DMS79 treated with DMSO at 0.1 percent for 48 hours (cell line): ENCODE measurements at regions not wholly inside any gene's neighbourhood (a gene's known extent, or its start where the extent isn't known, plus 50 kb on each side); places are given as distances from the start of the nearest gene placed in this dataset.
A peak's percentile ranks its signal among the peaks of the same experiment; 100 is the strongest.
"Not testable (repeated sequence)": the region's sequence is repeated elsewhere in the genome, so short reads cannot be mapped to it uniquely, and the experiment has no call there.

Experiments
- DNase-seq: peaks from one replicate; lab custom pipeline; 2025; lab: John Stamatoyannopoulos, UW

DNA sequence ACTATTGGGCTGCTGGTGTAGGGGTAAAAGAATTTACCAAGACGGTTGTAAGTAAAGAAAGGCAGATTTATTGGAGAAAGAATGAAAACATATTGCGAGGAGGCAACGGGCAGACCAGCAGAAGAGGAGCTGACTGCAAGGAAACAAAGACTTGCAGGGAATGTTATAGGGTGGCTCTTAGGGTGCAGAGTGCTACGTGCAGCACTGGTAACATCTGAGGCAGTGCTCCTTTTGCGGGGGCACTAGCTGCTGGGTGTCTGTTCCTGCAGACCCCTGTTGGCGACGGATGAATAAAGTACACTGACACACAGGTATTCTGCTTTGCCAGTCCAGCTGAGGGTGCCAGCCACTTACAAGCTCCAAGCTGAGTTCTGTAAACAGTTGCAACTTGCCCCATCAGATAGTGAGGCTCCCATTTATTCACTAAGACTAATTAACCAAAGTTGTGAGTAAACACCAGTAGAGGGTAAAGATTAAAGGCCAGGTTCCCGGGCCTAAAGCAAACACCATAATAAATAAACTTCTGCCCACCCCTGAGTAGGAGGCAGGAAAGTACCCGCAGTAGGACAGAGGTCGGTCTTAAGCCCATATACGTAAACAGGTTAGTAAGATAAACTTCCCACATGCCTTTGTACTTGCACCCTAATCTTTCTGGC, 140.2 kb upstream of the KCNK1 start:
- DNase-seq: no peak

DNA sequence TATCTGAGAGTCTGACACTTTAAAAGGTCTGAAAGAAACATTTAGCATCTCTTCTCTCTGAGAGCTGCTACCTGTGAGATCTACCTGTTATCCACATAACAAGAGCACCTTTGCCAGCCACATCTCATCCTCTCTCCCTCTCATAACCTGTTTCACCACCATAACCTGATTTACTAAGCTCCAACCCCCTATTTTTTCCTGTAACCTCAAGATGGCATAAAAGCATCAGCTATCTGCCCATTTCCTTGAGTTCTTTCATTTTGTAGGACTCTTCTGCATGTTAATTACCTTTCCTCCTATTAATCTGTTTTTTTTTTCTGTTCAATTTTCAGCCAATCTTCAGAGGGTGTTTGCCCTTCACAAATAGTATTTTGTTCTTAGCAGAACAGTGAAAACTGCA, 136.5 kb upstream of the KCNK1 start:
- DNase-seq: no peak

DNA sequence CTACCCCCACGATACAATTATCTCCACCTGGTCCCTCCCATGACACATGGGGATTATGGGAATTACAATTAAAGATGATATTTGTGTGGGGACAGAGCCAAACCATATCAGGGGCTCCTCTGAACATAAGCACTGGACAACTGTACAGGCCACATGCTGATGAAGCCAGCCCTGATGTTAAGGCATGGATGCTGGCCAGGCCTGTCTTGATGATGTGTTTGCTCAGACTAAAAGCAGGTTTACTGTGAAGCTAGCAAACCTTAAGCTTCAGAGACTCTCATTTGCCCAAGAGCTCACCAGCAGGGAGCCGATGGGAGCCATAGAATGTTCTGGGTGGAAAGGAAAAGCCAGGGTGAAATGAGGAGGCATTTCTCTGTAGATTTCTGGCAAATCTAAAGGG, 135.3 kb upstream of the KCNK1 start:
- no peak for DNase-seq

DNA sequence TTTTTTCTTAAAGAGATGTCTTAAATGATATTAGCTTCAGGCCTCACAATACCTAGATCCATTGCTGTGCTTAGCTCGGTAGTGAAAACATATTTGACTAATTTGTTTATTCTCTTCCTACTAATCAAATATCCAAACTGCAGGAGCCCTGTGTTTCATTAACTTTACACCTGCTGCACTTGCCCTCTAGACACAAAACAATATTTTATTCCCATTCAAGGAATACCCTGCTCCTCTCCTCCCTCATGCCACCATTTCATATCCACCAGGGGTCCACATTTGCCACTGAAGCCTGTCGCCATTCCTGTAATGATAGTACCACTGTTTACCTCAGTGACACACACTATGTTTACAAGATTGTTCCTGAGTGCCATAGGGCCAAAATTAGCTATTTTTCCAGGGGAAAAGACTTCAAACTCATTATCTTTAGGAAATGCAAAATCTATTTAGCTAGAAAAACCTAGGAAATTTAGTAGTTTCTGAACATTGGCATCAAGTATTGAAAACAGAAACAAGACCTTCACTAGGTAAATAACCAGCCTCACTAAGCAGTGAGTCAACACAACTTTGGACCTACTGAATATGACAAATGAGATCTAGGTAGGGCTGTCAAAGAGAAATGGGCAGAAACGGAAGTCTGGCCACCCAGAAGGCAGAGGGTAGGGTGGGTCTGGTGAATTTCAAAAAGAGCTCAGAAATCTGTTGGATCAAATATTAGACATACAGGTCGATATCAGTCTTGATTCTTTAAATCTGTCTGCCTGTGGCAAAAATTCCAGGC, 134.6 kb upstream of the KCNK1 start:
- no peak for DNase-seq

DNA sequence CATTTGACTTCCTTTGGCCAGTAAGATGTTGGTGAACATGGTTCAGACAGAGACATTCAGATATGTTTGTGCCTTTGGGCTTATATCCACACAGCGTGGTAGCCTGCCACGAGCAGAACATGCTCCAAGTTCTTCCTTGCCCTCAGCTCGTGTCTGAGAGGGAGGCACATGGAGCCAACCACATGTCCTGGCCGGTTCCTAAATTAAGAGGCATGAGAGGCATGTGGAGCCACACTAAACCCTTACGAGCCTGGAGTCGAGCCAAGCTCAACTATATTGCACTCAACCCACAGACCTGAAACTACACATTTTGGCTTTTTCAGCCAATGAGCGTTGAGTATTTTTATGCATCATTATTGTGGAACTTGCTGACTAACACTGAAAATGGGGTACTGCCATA, 133.7 kb upstream of the KCNK1 start:
- DNase-seq: no peak

DNA sequence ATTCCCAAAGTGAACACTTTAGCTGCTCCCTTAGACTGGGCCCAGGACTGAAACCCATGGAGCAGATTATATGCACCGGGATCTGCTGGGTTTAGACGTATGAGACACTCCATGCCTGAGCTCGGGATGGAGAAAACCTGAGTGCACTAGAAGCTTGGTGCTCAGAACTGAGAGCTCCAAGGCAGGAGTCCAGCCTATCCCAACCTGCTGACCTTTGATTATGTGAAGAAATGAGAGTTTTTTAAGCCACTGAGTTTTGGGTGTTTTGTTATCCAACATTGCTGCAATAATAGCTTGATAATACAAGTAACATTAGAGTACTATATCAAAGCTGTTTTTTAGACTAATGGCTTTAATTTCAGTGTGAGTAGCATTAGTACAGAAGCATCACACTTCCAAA, 131.5 kb upstream of the KCNK1 start:
- DNase-seq: no peak

DNA sequence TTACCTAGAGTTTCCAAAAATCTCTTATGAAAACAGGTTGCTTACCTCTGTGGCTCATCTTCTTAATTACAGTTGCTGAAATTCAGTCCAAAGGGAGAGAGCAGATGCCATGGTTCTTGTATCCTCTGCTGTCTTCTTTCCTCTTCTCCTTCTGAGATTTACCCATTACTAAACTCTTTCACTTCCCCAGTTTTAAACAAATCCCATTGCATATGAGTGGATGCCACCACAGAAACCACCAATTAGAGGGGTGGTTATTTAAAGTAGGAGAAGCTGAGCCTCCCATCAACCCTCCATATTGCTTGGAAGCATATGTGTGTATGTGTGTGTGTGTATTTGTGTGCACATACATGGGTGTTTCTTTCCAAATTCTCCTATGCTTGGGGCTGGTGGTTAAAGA, 128.5 kb upstream of the KCNK1 start:
- no peak for DNase-seq

DNA sequence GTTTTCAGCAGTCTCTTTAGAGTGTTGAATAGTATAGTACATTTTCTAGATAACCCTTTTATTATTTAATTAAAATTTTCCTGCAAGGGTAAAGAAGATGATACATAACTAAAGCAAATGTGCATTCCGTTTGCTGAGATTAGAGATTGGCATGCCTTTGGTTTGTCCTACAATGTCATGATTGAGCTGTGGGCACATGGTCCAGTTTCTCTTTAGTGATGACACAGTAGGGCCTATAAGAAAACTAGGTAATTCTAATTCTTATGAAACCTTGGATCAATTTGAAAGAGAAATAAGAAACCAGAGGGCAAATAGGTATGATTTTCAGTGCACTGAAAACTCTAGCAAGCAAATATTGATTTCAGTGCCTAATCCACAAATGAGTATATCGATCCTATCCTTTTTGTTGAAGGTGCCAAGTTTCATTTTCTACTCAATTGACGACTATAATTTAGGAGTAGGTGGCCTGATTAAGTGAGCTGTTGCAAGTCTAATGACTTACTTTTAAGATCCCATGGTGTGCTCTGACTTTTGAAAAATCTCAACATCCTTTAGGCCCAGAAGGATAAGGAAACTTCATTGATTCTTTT, 128.0 kb upstream of the KCNK1 start:
- no peak for DNase-seq

DNA sequence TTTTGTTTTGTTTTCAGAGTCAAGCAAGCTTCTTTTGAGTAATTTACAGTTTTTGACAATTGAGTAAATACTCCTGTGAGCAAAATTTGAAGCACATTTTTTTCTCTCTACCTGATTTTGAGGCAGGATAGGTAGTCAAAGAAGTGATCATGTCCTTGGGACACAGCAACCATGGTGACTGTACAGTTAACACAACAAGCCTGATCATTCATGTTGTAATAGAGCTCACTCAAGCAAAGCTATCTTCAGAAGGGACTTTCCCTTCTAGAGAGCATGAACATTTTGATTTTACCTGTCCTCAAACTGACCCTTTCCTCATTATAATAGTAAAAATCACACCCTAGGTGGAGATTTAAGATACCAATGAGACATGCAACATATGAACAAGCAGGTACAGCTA, 126.5 kb upstream of the KCNK1 start:
- no peak for DNase-seq

DNA sequence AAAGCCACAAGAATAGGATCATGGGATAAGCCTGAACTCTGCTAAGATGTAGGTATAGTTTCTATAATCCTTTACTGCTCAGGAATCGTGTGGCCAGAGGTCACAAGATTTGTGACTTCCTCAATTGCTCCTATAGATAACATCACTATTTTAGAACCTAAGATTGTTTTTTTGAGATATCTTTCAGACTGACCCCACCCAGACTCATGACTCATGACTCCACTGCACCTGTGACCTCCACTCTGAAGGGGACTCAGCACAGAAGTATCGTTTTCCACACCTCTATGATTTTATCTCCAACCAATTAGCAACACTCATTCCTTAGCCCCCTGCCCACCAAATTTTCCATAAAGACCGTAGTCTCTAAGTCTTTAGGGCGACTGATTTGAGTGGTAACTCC, 124.5 kb upstream of the KCNK1 start:
- DNase-seq: no peak

DNA sequence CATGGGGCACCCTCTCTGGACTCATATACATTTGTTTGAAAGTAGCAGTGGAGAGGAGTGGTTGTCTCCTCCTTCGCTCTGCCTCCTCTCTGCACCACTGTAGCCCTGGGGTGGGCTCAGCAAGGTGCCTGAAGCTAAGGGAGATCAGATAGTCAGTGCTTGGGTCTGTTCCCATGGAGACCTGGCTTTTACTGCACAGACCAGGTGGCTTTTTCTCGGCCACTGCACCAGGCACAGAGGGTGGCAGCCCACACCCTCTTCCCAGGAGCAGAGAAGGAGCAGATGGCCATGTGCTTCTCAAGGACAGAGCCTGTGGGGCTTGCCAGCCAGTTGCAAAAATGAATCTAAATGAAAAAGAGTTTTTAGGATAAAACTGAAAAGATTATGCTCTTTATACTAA, 123.4 kb upstream of the KCNK1 start:
- peak; percentile 3 for DNase-seq

DNA sequence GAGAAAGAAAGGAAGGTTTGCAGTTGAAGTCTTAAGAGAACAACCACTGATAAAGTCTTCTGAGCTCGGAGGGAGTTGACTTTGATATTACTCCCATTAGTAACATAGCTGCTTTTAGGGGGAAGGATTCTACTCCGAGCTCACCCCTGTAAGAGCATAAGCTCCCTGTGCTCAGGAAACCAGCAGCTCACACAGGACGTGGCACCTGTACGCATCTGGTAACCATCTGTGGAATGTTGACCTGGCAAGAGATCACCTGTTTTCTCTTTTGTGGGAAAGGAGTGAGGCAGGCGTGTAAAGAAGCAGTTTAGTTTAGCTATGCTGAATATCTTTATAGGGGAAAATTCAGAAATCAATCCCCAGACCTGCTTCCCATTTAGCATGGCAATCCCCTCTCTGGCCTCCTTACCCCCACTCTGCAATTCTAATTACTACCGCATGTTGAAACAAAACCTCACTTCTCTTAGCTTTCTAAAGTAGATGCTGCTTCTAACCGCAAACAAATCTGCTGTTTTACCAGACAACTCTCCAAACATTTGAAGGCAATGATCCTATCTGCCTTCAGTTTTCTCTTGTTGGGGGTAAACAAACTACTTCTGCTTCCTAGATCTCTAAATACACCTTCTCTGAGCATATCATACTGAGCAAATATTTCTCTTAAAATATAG, 121.8 kb upstream of the KCNK1 start:
- no peak for DNase-seq

DNA sequence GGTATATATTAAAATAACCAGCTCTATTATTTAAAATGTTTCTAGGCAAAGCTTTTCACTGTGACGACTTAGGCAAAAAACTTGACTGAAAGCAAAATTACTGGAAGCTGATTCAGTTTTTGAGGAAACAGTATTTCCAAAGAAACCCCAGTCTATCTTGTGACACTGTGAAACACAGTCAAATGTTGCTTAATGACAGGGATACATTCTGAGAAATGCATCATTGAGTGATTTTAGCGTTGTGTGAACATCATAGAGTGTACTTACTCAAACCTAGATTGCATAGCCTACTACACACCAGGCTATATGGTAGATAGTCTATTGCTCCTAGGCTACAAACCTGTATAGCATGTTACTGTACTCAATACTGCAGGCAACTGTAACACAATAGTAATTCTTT, 116.9 kb upstream of the KCNK1 start:
- no peak for DNase-seq

DNA sequence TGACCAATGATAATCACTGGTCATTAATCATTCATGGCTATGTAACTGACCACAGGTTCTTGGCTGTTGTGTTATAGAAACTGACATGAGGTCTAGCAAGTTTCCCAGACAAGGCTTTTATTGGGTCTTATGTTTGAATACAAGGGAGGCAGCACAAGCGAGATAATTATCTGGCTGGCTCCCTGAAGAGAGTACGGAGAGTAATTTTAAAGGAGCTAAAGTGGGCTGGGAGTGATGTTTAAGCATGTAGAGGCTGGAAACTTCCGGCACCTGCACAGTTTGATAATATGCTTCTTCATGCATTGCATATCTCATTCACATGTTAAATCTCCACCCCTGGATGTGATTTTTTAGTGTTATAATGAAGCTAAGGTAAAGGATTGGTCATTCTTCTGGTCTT, 116.2 kb upstream of the KCNK1 start:
- DNase-seq: peak; percentile 3

DNA sequence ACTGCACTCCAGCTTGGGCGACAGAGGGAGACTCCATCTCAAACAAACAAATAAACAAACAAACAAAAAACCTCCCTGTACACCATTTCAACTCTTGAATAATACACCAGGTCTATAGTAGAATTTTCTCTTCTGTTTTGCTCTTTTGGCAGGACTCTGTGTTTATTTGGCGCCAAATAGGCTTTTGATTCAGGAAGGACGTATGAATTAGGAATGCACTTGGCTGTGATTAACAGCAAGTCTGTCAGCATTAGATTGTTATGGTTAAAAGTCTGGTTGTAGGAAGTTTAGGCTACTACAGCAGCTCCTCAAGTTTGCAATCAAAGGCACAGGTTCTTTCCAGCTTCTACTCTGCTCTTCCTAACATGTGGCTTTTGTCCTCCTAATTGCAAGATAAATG, 113.8 kb upstream of the KCNK1 start:
- no peak for DNase-seq

DNA sequence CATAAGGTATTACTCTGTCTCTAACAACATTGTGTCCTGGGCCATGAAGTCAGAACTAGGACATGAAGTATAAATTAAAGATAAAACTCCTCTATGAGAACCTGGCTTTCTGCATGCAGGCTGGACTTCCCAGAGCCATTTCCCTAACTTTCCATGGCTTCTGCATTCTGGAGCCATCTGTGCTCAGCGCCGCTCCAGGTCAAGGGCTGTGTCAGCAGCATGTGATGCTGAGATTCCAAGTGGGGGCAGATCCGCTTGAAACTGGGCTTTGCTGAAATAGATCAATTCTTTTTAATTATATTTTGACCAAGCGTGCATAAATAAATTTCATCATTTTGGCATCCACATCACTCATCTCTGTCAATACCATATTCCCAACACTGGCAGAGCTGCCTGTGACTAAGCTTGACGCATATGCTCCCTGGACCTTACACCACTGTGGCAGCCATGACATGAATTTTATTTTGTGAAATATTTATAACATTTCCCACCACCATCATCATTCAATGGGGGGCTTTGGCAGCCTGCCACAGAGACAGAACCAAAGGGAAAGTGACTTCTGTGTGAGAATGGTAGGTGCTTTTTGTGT, 110.4 kb upstream of the KCNK1 start:
- DNase-seq: no peak

DNA sequence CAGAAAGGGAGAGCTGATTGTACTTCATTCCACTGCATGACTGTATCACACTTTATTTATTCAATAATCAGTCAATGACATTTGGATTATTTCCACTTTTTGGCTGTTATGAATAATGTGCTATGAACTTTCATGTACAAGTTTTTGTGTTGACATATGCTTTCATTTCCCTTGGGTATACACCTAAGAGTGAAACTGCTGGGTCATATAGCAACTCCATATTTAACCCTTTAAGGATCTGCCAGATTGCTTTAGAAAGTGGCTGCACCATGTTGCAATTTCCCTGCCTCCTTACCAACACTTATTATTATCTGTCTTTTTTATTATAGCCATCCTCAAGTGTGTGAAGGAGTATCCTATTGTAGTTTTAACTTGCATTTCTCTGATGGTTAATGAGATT, 108.8 kb upstream of the KCNK1 start:
- DNase-seq: no peak

DNA sequence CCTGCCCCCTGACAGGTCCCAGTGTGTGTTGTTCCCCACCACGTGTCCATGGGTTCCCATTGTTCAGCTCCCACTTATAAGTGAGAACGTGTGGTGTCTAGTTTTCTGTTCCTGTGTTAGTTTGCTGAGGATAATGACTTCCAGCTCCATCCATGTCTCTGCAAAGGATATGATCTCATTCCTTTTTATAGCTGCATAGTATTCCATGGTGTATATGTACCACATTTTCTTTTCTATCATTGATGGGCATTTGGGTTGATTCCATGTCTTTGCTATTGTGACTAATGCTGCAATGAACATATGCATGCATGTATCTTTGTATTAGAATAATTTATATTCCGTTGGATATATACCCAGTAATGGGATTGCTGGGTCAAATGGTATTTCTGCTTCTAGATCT, 108.0 kb upstream of the KCNK1 start:
- not testable (repeated sequence) for DNase-seq

DNA sequence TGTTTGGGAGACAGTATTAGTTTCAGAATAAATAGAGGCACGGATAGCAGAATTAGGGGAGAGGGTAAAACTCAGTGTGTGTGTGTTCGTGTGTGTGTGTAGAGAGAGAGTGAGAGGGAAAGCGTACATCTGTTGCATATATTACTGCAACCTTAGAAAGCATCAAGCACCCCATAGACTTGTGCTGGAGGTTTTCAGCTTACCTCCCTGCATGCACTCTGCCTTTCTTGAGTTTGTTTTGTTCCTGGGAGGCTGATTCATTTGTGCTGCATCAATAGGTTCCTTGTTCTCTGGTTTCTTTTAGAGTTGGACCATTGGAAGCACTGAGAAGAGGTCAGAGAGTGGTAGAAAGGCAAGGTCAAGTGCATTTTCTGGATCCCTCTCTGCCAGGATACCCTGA, 104.4 kb upstream of the KCNK1 start:
- DNase-seq: no peak

DNA sequence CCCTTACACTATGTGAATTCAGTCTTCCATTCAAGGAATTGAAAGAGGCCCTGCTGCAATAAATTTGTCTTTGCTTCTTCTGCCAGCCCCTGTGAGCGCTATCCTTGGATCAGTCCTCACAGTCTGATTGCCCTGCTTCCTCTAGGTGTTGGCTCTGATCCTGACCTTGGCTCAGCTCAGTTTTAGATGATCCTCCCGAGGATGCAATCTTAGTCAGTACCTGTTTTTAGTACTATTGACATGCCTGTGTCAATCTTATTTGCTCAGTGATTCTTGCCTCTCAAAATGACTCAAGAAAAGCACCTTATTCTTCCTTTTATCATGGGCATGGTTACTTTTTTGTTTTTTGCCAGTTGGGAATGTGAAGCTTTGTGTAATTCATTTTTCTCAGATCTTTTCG, 101.4 kb upstream of the KCNK1 start:
- DNase-seq: no peak

DNA sequence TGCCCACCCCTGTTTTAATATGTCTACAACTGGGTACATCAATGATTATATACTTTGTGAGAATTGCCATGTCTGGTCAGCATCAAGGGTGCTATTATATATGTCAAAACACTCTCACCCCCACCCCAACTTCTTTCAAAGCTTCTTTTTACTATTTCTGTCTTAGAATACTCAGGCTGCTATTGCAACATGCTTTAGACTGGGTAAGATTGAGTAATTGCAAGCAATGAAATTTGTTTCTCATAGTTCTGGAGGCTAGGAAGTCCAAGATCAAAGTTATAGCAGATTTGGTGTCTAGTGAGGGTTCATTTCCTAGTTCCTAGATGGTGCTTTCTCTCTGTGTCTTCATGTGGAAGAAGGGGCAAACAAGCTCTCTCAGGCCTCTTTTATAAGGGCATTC, 100.5 kb upstream of the KCNK1 start:
- no peak for DNase-seq

DNA sequence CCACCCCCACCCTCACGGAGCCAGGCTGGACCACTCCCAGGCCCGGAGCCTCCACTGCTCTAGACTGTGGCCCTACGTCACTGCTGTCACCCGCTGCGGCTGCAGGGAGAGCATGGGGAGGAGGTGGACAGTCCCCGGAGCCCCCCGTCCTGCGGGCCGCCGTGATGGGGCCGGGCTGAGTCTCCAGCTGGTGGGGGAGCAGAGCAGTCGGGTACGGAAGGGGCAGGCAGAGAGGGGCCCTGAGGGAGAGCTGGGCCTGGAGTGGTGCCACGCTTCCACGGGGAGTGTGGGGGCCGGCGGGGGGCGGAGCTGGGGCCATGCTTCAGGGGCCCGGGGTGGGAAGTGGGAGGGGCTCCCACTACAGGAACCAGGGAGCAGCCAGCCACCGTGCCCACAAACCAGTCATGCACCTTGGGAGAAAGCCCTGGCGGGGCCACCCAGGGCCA, 98.9 kb upstream of the KCNK1 start:
- no peak for DNase-seq

DNA sequence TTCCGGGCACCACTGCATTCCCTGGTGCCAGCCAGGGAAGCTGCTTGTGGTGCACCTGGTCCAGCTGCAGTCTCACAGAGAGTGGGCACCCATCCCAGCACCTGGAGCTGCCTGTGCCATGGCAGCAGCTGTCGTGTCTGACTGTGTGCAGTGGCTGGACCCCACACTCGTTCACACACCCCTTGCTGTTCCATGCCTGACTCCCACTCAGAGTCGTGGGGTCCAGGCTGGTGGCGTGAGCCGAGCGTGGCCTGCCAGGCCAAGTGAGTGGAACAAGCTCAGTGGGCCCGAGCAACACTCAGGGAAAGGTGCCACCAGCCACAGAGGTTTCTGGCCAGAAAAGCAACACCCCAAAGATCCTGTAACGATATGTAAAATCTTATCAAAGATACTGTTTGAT, 97.2 kb upstream of the KCNK1 start:
- DNase-seq: no peak
